CD14-positive monocyte (primary cell): ENCODE measurements at regions not wholly inside any gene's neighbourhood (a gene's known extent, or its start where the extent isn't known, plus 50 kb on each side); places are given as distances from the start of the nearest gene placed in this dataset.

ENCODE experiments used
- DNase-seq, 3 donors: peaks; one replicate each; pipeline ENCODE4 v3.0.0-alpha.2; 2011 to 2022
- H2AFZ ChIP-seq: 2 replicates; pipeline ENCODE4 v1.6.0; 2012; ENCODE audit warnings: mild to moderate bottlenecking, low read depth, low read length, inconsistent platforms; ENCODE audit not compliant: insufficient read depth, poor library complexity, severe bottlenecking
- H3K27ac ChIP-seq, 2 donors: 1 replicate in 1 of 2; 2 replicates in 1 of 2; pipeline ENCODE4 v1.5.1; 2012 to 2013; ENCODE audit warnings: low read length in 2 of 2, control low read depth in 1 of 2, inconsistent platforms in 1 of 2, low read depth in 1 of 2, mild to moderate bottlenecking in 1 of 2
- H3K27me3 ChIP-seq, 2 donors: one replicate each; pipeline versions ENCODE4 v1.6.0 to v1.6.1; 2011 to 2013; ENCODE audit warnings: low read length in 2 of 2; ENCODE audit not compliant: control insufficient read depth in 2 of 2, insufficient read depth in 2 of 2
- H3K36me3 ChIP-seq, 2 donors: replicated peaks in 1 of 2; 1 replicate in 1 of 2; 2 replicates in 1 of 2; pipeline versions ENCODE4 v1.5.1 to v1.6.1; 2012 to 2013; ENCODE audit warnings: low read length in 2 of 2, control low read depth in 1 of 2, inconsistent platforms in 1 of 2, mild to moderate bottlenecking in 1 of 2; ENCODE audit not compliant: insufficient read depth in 2 of 2, control insufficient read depth in 1 of 2
- H3K4me1 ChIP-seq, 2 donors: 1 replicate in 1 of 2; 2 replicates in 1 of 2; pipeline versions ENCODE4 v1.5.1 to v1.6.1; 2012 to 2013; ENCODE audit warnings: low read length in 2 of 2, control low read depth in 1 of 2, inconsistent platforms in 1 of 2, mild to moderate bottlenecking in 1 of 2, moderate library complexity in 1 of 2; ENCODE audit not compliant: insufficient read depth in 2 of 2, control insufficient read depth in 1 of 2
- H3K4me2 ChIP-seq: replicated peaks from 2 replicates; pipeline ENCODE3; 2012; ENCODE audit warnings: low read length, moderate library complexity, mild to moderate bottlenecking; ENCODE audit not compliant: poor library complexity, severe bottlenecking; ENCODE audit errors: extremely low read depth
- H3K4me3 ChIP-seq, 3 experiments: fragments of 200-600 bp in 1 of 3; sonication (generic) in 1 of 3; replicated peaks in 1 of 3; 1 replicate in 2 of 3; 2 replicates in 1 of 3; pipeline ENCODE4 v1.5.1; 2011 to 2013; ENCODE audit warnings: low read length in 3 of 3, mild to moderate bottlenecking in 3 of 3, control low read depth in 2 of 3, low read depth in 2 of 3, inconsistent platforms in 1 of 3, moderate library complexity in 1 of 3
- H3K79me2 ChIP-seq: 2 replicates; pipeline ENCODE4 v1.6.0; 2012; ENCODE audit warnings: mild to moderate bottlenecking, control low read depth, inconsistent platforms, low read length, moderate library complexity; ENCODE audit not compliant: insufficient read depth
- H3K9ac ChIP-seq: 2 replicates; pipeline ENCODE4 v1.6.0; 2017; ENCODE audit warnings: low read length, mild to moderate bottlenecking; ENCODE audit not compliant: insufficient read depth, poor library complexity, severe bottlenecking
- H3K9me3 ChIP-seq, 2 donors: replicated peaks in 1 of 2; 1 replicate in 1 of 2; 2 replicates in 1 of 2; pipeline versions ENCODE4 v1.5.1 to v1.6.1; 2012 to 2013; ENCODE audit warnings: low read length in 2 of 2, control low read depth in 1 of 2; ENCODE audit not compliant: control insufficient read depth in 1 of 2, insufficient read depth in 1 of 2
- H4K20me1 ChIP-seq: 2 replicates; pipeline ENCODE4 v1.6.0; 2012; ENCODE audit warnings: mild to moderate bottlenecking, low read length, control low read depth, moderate library complexity; ENCODE audit not compliant: insufficient read depth
- H3K27ac Mint-ChIP-seq, 7 donors: one replicate each; pipeline ENCODE4 v1.8.0; 2020; ENCODE audit warnings: mild to moderate bottlenecking in 7 of 7, mixed read lengths in 7 of 7, moderate library complexity in 6 of 7, inconsistent platforms in 2 of 7
- H3K27me3 Mint-ChIP-seq, 3 donors: one replicate each; pipeline ENCODE4 v1.8.0; 2021 to 2022; ENCODE audit warnings: low read depth in 3 of 3, mild to moderate bottlenecking in 3 of 3, mixed read lengths in 3 of 3, moderate library complexity in 3 of 3, inconsistent platforms in 1 of 3
- H3K36me3 Mint-ChIP-seq, 2 donors: one replicate each; pipeline ENCODE4 v1.8.0; 2020; ENCODE audit warnings: mixed read lengths in 2 of 2, inconsistent platforms in 1 of 2, mild to moderate bottlenecking in 1 of 2
- H3K4me1 Mint-ChIP-seq: one replicate; pipeline ENCODE4 v1.8.0; 2020; ENCODE audit warnings: mild to moderate bottlenecking, mixed read lengths
- H3K4me3 Mint-ChIP-seq, 2 donors: one replicate each; pipeline ENCODE4 v1.8.0; 2020; ENCODE audit warnings: mild to moderate bottlenecking in 2 of 2, mixed read lengths in 2 of 2, moderate library complexity in 1 of 2
- H3K9me3 Mint-ChIP-seq, 7 donors: one replicate each; pipeline ENCODE4 v1.8.0; 2020 to 2022; ENCODE audit warnings: mixed read lengths in 7 of 7, mild to moderate bottlenecking in 6 of 7, moderate library complexity in 6 of 7, inconsistent platforms in 2 of 7
- CTCF ChIP-seq: fragments of 200-600 bp; IDR thresholded peaks from one replicate; pipeline ENCODE4 v1.8.0; 2022; ENCODE audit warnings: antibody characterized with exemption, mild to moderate bottlenecking
- WGBS: methylation state at CpG from one replicate; pipeline ENCODE4 v1.1.5; 2013; ENCODE audit warnings: missing lambda C conversion rate; ENCODE audit not compliant: insufficient coverage; 5-methylcytosine and 5-hydroxymethylcytosine counted together
- intact Hi-C, 2 donors: fragments of 100-400 bp; cut with micrococcal nuclease; formaldehyde crosslinking; loops; one replicate each; pipeline versions ENCODE4 v1.15.0 to v1.15.1; 2023

- Mint-ChIP-seq H3K36me3 (peaks cover 6 to 18% of the 10 kb centered on the region in 2 donors), H3K27ac (no peak overlapping the region), H3K27me3 (peaks cover 0 to 3% (median 0%) of the 10 kb centered on the region in 3 donors), H3K9me3 (peaks cover 0 to 5% (median 0%) of the 10 kb centered on the region in 7 donors), H3K4me3 (no peak overlapping the region), H3K4me1 (peaks cover 6% of the 10 kb centered on the region)
- no peaks in the 10 kb centered on the region for H3K27me3 ChIP-seq
- no peaks in the 10 kb centered on the region for H3K36me3 ChIP-seq
- intact Hi-C loops = no loop called here
- H3K4me2 ChIP-seq = no peak overlapping the region
- peaks cover 8% of the 10 kb centered on the region for H3K79me2 ChIP-seq
- peaks cover 0 to 3% of the 10 kb centered on the region in 2 donors for H3K9me3 ChIP-seq
- no peak overlapping the region for H2AFZ ChIP-seq
- no peak overlapping the region for H3K27ac ChIP-seq
- no peak overlapping the region for H3K4me3 ChIP-seq
- TF ChIP-seq CTCF = no peak
- DNase-seq = no peak
- H4K20me1 ChIP-seq = peaks cover 81% of the 10 kb centered on the region
- H3K4me1 ChIP-seq = no peaks in the 10 kb centered on the region
- no peak overlapping the region for H3K9ac ChIP-seq
Observed at GRCh38 chr14:71610149-71610548, 322.1 kb upstream of the RGS6 start.

GRCh38 chr14:71610797-71611196, 321.4 kb upstream of the RGS6 start:
- Mint-ChIP-seq H3K27me3 (peaks cover 0 to 3% (median 0%) of the 10 kb centered on the region in 3 donors), H3K9me3 (no peaks in the 10 kb centered on the region), H3K27ac (no peak overlapping the region), H3K4me3 (no peak overlapping the region), H3K4me1 (peaks cover 6% of the 10 kb centered on the region), H3K36me3 (peaks cover 0 to 15% of the 10 kb centered on the region in 2 donors)
- no peaks in the 10 kb centered on the region for H3K9me3 ChIP-seq
- no peak overlapping the region for H2AFZ ChIP-seq
- DNase-seq = no peak
- 100% methylated on average over 1 of the region's 1 CpG for WGBS
- no peaks in the 10 kb centered on the region for H3K36me3 ChIP-seq
- no peak overlapping the region for H3K27ac ChIP-seq
- no peak overlapping the region for H3K4me3 ChIP-seq
- peaks cover 81% of the 10 kb centered on the region for H4K20me1 ChIP-seq
- H3K9ac ChIP-seq = no peak overlapping the region
- intact Hi-C loops = no loop called here
- H3K27me3 ChIP-seq = no peaks in the 10 kb centered on the region
- no peaks in the 10 kb centered on the region for H3K4me1 ChIP-seq
- no peak overlapping the region for H3K4me2 ChIP-seq
- peaks cover 5% of the 10 kb centered on the region for H3K79me2 ChIP-seq
- no peak for TF ChIP-seq CTCF
